K562 (cell line): ENCODE measurements at regions not wholly inside any gene's neighbourhood (a gene's known extent, or its start where the extent isn't known, plus 50 kb on each side); places are given as distances from the start of the nearest gene placed in this dataset.

ENCODE experiments used
- CEBPB ChIP-seq: fragments of 450-650 bp; IDR thresholded peaks from 2 replicates; pipeline ENCODE4 v1.6.1; 2016; ENCODE audit warnings: missing genetic modification characterization, missing compliant biosample characterization
- DMBX1 ChIP-seq: fragments of 250-450 bp; sonication (Bioruptor Pico); IDR thresholded peaks from 2 replicates; pipeline ENCODE4 v1.8.0; 2022; ENCODE audit warnings: inconsistent platforms, mild to moderate bottlenecking, moderate library complexity, borderline replicate concordance
- E2F3 ChIP-seq: fragments of 250-450 bp; sonication (Bioruptor Pico); IDR thresholded peaks from 2 replicates; pipeline ENCODE4 v1.4.0; 2020; ENCODE audit warnings: mild to moderate bottlenecking
- ETV6 ChIP-seq, 3 experiments: fragments of 150-350 bp in 1 of 3; sonication (generic) in 1 of 3; formaldehyde crosslinking in 1 of 3; IDR thresholded peaks; 2 replicates each; pipeline versions ENCODE4 v1.6.1 to v1.8.0; 2014 to 2022; ENCODE audit warnings: borderline replicate concordance in 2 of 3, low read depth in 2 of 3, antibody characterized with exemption in 1 of 3, low read length in 1 of 3, mild to moderate bottlenecking in 1 of 3, missing genetic modification reagents in 1 of 3
- FOXA1 ChIP-seq: fragments of 450-650 bp; IDR thresholded peaks from 2 replicates; pipeline ENCODE4 v1.6.1; 2016; ENCODE audit warnings: mild to moderate bottlenecking, borderline replicate concordance
- GTF2B ChIP-seq: IDR thresholded peaks from 2 replicates; pipeline ENCODE4 v1.6.1; 2011; ENCODE audit not compliant: insufficient read length; ENCODE audit errors: extremely low read depth
- HDAC3 ChIP-seq: fragments of 450-650 bp; IDR thresholded peaks from 2 replicates; pipeline ENCODE4 v1.6.1; 2018; ENCODE audit warnings: borderline replicate concordance, mild to moderate bottlenecking, moderate library complexity; ENCODE audit not compliant: partially characterized antibody
- HNRNPK ChIP-seq: fragments of 200-400 bp; formaldehyde crosslinking; IDR thresholded peaks from one replicate; pipeline ENCODE4 v1.6.1; 2018; ENCODE audit warnings: mild to moderate bottlenecking, low read depth, low read length; ENCODE audit not compliant: poor library complexity, severe bottlenecking
- JUN ChIP-seq, 2 experiments: sonication (generic) in 1 of 2; formaldehyde crosslinking in 1 of 2; IDR thresholded peaks; 2 replicates each; pipeline versions ENCODE4 v1.6.1 to v1.8.0; 2012 to 2022; ENCODE audit warnings: borderline replicate concordance in 2 of 2, mild to moderate bottlenecking in 2 of 2, improper control_type of control experiment in 1 of 2, low read depth in 1 of 2, low read length in 1 of 2, missing genetic modification reagents in 1 of 2
- KAT2B ChIP-seq: IDR thresholded peaks from one replicate; pipeline ENCODE4 v1.6.1; 2012; ENCODE audit warnings: low read depth, mild to moderate bottlenecking, control low read depth, inconsistent platforms, low read length, moderate library complexity
- LARP7 ChIP-seq: fragments of 450-650 bp; IDR thresholded peaks from 2 replicates; pipeline ENCODE4 v1.6.1; 2016
- NELFE ChIP-seq: IDR thresholded peaks from 2 replicates; pipeline ENCODE4 v1.6.1; 2011; ENCODE audit warnings: mild to moderate bottlenecking; ENCODE audit not compliant: insufficient read depth, insufficient read length
- NR2C1 ChIP-seq, 2 experiments: fragments of 450-650 bp; IDR thresholded peaks; 2 replicates each; pipeline ENCODE4 v1.6.1; 2017; ENCODE audit warnings: mild to moderate bottlenecking in 2 of 2, antibody characterized with exemption in 1 of 2, inconsistent platforms in 1 of 2, missing compliant biosample characterization in 1 of 2, missing genetic modification characterization in 1 of 2
- PHF21A ChIP-seq: fragments of 450-650 bp; IDR thresholded peaks from 2 replicates; pipeline ENCODE4 v1.6.1; 2017; ENCODE audit warnings: low read depth, borderline replicate concordance
- POLR2B ChIP-seq: fragments of 450-650 bp; IDR thresholded peaks from 2 replicates; pipeline ENCODE4 v1.6.1; 2018; ENCODE audit warnings: low read depth; ENCODE audit not compliant: partially characterized antibody
- SRSF3 ChIP-seq: fragments of 200-400 bp; formaldehyde crosslinking; IDR thresholded peaks from 2 replicates; pipeline ENCODE4 v1.6.1; 2016; ENCODE audit warnings: mild to moderate bottlenecking, low read length, moderate library complexity; ENCODE audit not compliant: insufficient read depth
- THRAP3 ChIP-seq: fragments of 450-650 bp; IDR thresholded peaks from 2 replicates; pipeline ENCODE4 v1.6.1; 2016; ENCODE audit warnings: mild to moderate bottlenecking, inconsistent platforms, borderline replicate concordance
- ZFP30 ChIP-seq: fragments of 250-450 bp; sonication (Bioruptor Pico); IDR thresholded peaks from 2 replicates; pipeline ENCODE4 v1.8.0; 2022; ENCODE audit warnings: moderate library complexity, mild to moderate bottlenecking, inconsistent platforms, borderline replicate concordance
- ZNF316 ChIP-seq: fragments of 450-650 bp; IDR thresholded peaks from 2 replicates; pipeline ENCODE4 v1.6.1; 2016
- ZNF518B ChIP-seq: fragments of 250-450 bp; sonication (Bioruptor Pico); IDR thresholded peaks from 2 replicates; pipeline ENCODE4 v1.5.0; 2021; ENCODE audit warnings: mild to moderate bottlenecking, moderate library complexity

GRCh38 chr6:26214803-26215584 is 127.8 kb downstream of the HFE start (continued):
- TF ChIP-seq NR2C1 (IDR thresholded peaks at IDR 0.05) = no peak; the same call in none of the 2 replicates
- TF ChIP-seq NR2C1 (tag; IDR thresholded peaks at IDR 0.05) = no peak
- TF ChIP-seq ETV6 (IDR thresholded peaks at IDR 0.05; ENCODE audit: borderline replicate concordance in 1 of 2, low read depth in 2 of 2, low read length in 1 of 2) = no peak
- TF ChIP-seq ETV6 (CRISPR knock-in tag; IDR thresholded peaks at IDR 0.05; ENCODE audit: borderline replicate concordance) = no peak
- no peak for TF ChIP-seq POLR2B
- no peak for TF ChIP-seq THRAP3
- TF ChIP-seq ZNF518B (CRISPR knock-in tag) = no peak
- TF ChIP-seq PHF21A = no peak
- no peak for TF ChIP-seq ZFP30
- no peak for TF ChIP-seq HNRNPK
- no peak for TF ChIP-seq HDAC3
- TF ChIP-seq GTF2B = no peak
- no peak for TF ChIP-seq E2F3 (CRISPR knock-in tag)
- no peak for TF ChIP-seq CEBPB
- TF ChIP-seq NELFE = no peak
- peak; percentile 52 for TF ChIP-seq DMBX1
- no peak for TF ChIP-seq SRSF3
- TF ChIP-seq FOXA1 = no peak
- TF ChIP-seq JUN (IDR thresholded peaks at IDR 0.05; ENCODE audit: borderline replicate concordance, low read depth, low read length) = no peak
- 0 out of 2 replicates have a peak, but pooled peaks have one; percentile 33 for TF ChIP-seq JUN (CRISPR knock-in tag; IDR thresholded peaks at IDR 0.05; ENCODE audit: borderline replicate concordance)
- no peak for TF ChIP-seq ZNF316
- TF ChIP-seq LARP7 = peak; percentile 92; the same call in 1 of the 2 replicates
- no peak for TF ChIP-seq KAT2B
